ENCODE measurements at regions not wholly inside any gene's neighbourhood (a gene's known extent, or its start where the extent isn't known, plus 50 kb on each side); places are given as distances from the start of the nearest gene placed in this dataset.

GRCh38 chr7:80563561-80564327 lies 51.9 kb upstream of the GNAT3 start:
- no peak overlapping the region for H3K4me3 ChIP-seq
- ATAC-seq (peak; percentile 12), DNase-seq (no peak)
- no peak overlapping the region for H3K27ac ChIP-seq
- no peaks in the 10 kb centered on the region for H3K36me3 ChIP-seq
- H3K9me3 ChIP-seq, result no peaks in the 10 kb centered on the region
- no peaks in the 10 kb centered on the region for H3K4me1 ChIP-seq
- H3K27me3 ChIP-seq, result no peaks in the 10 kb centered on the region
- intact Hi-C loops (cut with DNase I), result no loop called here
- TF ChIP-seq CTCF (IDR thresholded peaks at IDR 0.05), result no peak

GRCh38 chr7:80565554-80565953 lies 53.7 kb upstream of the GNAT3 start:
- ATAC-seq (no peak), DNase-seq (no peak)
- Histone ChIP-seq H3K27me3 (no peaks in the 10 kb centered on the region), H3K9me3 (no peaks in the 10 kb centered on the region), H3K4me1 (no peaks in the 10 kb centered on the region), H3K27ac (no peak overlapping the region), H3K36me3 (no peaks in the 10 kb centered on the region), H3K4me3 (no peak overlapping the region)
- TF ChIP-seq CTCF (IDR thresholded peaks at IDR 0.05), result no peak
- intact Hi-C loops (cut with DNase I), result no loop called here

GRCh38 chr7:80581486-80582260 lies 56.8 kb upstream of the CD36 start:
- intact Hi-C loops (cut with DNase I), result no loop called here
- peak; percentile 41 for ATAC-seq

GRCh38 chr7:80583901-80584300 lies 54.5 kb upstream of the CD36 start:
- intact Hi-C loops (cut with DNase I), result no loop called here
- Histone ChIP-seq H3K27ac (no peak overlapping the region), H3K4me3 (no peak overlapping the region), H3K36me3 (no peaks in the 10 kb centered on the region), H3K4me1 (peaks cover 8% of the 10 kb centered on the region), H3K9me3 (no peaks in the 10 kb centered on the region), H3K27me3 (no peaks in the 10 kb centered on the region)
- DNase-seq (no peak), ATAC-seq (no peak)
- no peak for TF ChIP-seq CTCF (IDR thresholded peaks at IDR 0.05)

More at GRCh38 chr7:80581486-80582260, 56.8 kb upstream of the CD36 start:
- H3K36me3 ChIP-seq, result no peaks in the 10 kb centered on the region
- H3K27ac ChIP-seq, result no peak overlapping the region
- peaks cover 8% of the 10 kb centered on the region for H3K4me1 ChIP-seq
- TF ChIP-seq CTCF (IDR thresholded peaks at IDR 0.05), result no peak
- H3K27me3 ChIP-seq, result no peaks in the 10 kb centered on the region
- no peak for DNase-seq
- H3K9me3 ChIP-seq, result no peaks in the 10 kb centered on the region
- no peak overlapping the region for H3K4me3 ChIP-seq

GRCh38 chr7:80584778-80585177 lies 53.7 kb upstream of the CD36 start:
- no peak for DNase-seq
- H3K4me1 ChIP-seq, result peaks cover 8% of the 10 kb centered on the region
- no peaks in the 10 kb centered on the region for H3K9me3 ChIP-seq
- TF ChIP-seq CTCF (IDR thresholded peaks at IDR 0.05), result no peak
- H3K27ac ChIP-seq, result no peak overlapping the region
- intact Hi-C loops (cut with DNase I), result no loop called here
- peak; percentile 85 for ATAC-seq
- no peak overlapping the region for H3K4me3 ChIP-seq
- no peaks in the 10 kb centered on the region for H3K27me3 ChIP-seq
- H3K36me3 ChIP-seq, result no peaks in the 10 kb centered on the region

Measured in upper lobe of right lung (tissue), 1 donor.